ENCODE measurements at regions not wholly inside any gene's neighbourhood (a gene's known extent, or its start where the extent isn't known, plus 50 kb on each side); places are given as distances from the start of the nearest gene placed in this dataset.
"Not testable (repeated sequence)": the region's sequence is repeated elsewhere in the genome, so short reads cannot be mapped to it uniquely, and the experiment has no call there.

GRCh38 chr2:194054313-194054712, 1602.7 kb upstream of the SLC39A10 start:
- no peak for DNase-seq

DNA sequence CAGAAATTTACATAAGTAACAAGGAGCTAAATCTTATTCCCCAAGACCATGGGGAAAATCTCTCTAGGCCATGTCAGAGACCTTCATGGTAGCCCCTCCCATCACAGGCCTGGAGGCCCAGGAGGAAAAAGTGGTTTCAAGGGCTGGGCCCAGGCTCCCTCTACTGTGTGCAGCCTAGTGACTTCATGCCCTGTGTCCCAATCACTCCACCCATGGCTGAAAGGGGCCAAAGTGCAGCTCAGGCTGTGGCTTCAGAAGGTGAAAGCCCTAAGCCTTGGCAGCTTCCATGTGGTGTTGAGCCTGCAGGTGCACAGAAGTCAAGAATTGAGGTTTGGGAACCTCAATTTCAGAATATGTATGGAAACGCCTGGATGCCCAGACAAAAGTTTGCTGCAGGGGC, 1612.7 kb upstream of the SLC39A10 start:
- no peak for DNase-seq

DNA sequence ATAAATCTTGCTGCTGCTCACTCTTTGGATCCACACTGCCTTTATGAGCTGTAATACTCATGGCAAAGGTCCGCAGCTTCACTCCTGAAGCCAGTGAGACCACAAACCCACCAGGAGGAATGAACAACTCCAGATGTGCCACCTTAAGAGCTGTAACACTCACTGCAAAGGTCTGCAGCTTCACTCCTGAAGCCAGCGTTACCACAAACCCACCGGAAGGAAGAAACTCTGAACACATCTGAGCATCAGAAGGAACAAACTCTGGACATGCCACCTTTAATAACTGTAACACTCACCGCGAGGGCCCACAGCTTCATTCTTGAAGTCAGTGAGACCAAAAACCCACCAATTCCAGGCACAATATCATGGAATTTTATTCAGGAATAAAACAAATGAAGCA, 1635.9 kb upstream of the SLC39A10 start:
- not testable (repeated sequence) for DNase-seq

DNA sequence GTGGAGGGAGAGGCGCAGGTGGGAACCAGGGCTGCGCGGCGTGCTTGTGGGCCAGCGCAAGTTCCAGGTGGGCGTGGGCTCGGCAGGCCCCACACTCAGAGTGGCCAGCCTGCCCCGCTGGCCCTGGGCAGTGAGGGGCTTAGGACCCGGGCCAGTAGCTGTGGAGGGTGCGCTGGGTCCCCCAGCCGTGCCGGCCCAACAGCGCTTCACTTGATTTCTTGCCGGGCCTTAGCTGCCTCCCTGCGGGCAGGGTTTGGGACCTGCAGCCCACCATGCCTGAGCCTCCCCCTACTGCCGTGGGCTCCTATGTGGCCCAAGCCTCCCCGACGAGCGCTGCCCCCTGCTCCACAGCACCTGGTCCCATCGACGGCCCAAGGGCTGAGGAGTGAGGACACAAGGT, 1636.9 kb upstream of the SLC39A10 start:
- no peak for DNase-seq

GRCh38 chr2:194015751-194016150, 1641.3 kb upstream of the SLC39A10 start:
- no peak for DNase-seq

DNA sequence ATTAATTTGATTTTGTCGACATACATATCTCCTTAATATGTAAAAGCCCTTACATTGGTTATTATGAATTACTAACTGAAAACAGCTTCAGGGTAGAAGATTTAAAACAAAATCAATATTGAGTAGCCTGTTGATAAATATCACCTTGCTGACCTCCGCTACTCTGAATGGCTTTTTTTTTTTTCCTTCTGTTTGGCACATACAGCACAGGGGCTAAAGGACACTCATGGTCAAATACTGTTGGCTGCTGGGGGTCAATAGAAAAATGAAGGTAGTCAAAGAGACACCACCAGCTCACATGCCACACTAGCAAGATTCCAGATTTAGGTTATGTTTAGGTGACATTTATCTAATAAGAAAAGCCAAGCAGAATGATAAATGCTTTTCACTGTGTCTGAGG, 1642.4 kb upstream of the SLC39A10 start:
- DNase-seq = no peak

- DNase-seq = no peak
Measured at GRCh38 chr2:194004590-194005206, 1652.3 kb upstream of the SLC39A10 start.

DNA sequence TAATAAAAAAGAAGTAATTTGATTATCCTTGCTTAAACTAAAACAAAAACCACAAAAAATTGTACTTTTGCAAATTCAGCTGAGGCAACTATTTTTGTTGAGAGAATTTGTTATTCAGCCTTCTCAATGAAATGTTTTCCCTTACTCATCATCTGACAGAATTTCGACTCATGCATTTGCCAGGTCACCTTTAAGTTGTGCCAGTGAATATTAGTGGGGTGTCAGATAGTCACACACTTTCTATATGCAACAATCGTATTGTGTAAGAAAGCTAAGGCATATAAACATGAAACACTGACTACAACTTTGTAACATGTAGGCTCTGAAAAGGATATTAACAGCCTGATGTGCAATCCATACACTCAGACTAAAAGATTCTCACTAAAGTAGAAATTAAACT, 1653.1 kb upstream of the SLC39A10 start:
- no peak for DNase-seq

DNA sequence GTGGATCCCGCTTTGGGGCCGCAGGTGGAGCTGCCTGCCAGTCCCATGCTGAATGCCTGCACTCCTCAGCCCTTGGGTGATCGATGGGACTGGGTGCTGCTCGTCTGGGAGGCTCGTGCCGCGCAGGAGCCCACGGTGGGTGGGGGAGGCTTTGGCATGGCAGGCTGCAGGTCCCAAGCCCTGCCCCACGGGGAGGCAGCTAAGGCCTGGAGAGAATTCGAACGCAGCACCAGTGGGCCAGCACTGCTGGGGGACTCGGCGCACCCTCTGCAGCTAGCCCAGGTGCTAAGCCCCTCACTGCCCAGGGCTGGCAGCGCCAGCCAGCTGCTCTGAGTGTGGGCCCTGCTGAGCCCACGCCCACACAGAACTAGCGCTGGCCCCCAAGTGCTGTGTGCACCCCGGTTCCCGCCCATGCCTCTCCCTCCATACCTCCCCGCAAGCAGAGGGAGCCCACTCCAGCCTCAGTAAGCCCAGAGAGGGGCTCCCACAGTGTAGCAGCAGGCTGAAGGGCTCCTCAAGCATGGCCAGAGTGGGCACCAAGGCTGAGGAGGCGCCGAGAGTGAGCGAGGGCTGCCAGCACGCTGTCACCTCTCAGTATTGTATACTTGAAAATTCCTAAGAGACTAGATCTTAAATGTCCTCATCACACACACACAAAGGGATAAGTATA, 1654.2 kb upstream of the SLC39A10 start:
- DNase-seq = no peak

DNA sequence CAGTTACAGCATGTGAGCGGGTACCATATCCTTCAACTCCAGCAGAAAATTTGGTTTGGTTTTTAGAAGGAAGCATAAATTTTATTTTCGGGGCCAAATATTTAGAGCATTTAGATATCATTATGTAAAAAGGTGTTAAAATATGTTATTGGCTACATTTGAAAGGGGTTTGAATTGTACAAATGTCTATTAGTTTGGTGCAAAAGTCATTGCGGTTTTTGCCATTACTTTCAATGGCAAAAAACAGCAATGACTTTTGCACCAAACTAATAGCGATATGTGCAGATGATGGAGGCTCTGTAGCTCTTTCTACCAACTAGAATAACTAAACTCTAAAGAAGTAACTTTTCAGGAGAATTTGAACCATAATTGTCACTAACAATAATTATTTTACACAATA, 1666.2 kb upstream of the SLC39A10 start:
- no peak for DNase-seq

DNA sequence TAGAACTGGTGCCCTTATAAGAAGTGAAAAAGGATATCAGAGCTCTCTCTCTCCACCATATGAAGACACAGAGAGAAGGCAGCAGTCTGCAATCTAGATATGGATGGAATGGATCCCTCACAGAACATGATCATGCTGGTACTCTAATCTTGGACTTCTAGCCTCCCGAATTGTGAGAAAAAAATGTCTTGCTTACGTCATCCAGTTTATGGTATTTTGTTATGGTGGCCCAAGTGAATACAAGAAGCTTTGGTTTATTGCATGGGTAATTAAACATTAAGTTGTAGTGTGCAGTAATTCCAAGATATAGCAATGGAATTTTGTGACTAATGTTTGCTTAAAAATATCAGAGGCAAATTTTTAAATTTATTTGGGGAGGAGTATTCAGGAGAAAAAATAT, 1667.4 kb upstream of the SLC39A10 start:
- no peak for DNase-seq

DNA sequence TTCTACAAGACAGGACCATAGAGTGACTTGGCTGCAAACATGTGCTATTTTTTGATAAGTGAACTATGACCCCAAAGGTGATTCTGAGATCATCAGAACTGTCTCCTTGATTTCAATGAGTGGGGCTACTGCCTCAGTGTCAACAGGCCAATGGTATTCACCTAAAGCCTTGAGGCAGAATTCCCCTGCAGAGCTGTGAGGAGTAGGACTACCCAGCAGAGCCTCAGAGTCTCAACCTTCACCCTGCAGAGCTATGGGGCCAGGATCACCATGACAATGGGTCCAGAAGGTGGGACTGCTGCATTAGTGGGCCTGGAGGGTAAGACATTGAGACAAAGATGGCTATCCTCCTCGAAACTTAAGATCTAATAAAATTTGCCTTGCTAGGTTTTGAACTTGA, 1668.2 kb upstream of the SLC39A10 start:
- DNase-seq = no peak

- no peak for DNase-seq
Measured at GRCh38 chr2:193985272-193985671, 1671.8 kb upstream of the SLC39A10 start.

GRCh38 chr2:193980599-193980998, 1676.4 kb upstream of the SLC39A10 start:
- DNase-seq = no peak

GRCh38 chr2:193973781-193974180, 1683.2 kb upstream of the SLC39A10 start:
- DNase-seq = no peak

- no peak for DNase-seq
Measured at GRCh38 chr2:193966590-193966989, 1690.4 kb upstream of the SLC39A10 start.

GRCh38 chr2:193965263-193965662, 1691.8 kb upstream of the SLC39A10 start:
- DNase-seq = no peak

- no peak for DNase-seq
Measured at GRCh38 chr2:193963472-193964119, 1693.4 kb upstream of the SLC39A10 start.

GRCh38 chr2:193946806-193947205, 1710.2 kb upstream of the SLC39A10 start:
- DNase-seq = no peak

DNA sequence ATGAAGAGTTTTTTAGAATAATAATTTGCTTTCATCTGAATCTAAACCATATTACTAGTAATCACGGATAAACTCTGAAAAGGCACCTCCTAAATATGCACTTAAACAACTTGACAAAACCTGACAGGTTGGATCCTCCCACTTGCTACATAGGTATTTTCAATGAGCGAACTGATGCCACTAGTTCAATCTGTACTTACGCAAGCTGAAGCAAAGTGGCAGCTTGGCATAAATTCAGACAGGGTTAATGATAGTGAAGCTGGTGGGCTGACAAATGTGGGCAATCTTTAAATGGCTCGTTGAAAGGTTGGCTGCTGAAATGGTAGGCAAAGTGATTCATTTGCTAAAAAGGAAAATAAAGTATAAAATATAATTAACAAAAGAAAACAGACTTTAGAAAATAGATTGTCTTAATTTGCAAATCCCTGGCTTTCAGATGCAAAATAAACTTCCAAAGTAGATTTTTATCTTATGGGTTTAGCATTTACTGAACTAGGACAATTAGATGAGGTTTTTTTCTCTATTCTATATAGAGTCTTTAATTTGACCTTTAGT, 1713.5 kb upstream of the SLC39A10 start:
- DNase-seq = no peak

DNA sequence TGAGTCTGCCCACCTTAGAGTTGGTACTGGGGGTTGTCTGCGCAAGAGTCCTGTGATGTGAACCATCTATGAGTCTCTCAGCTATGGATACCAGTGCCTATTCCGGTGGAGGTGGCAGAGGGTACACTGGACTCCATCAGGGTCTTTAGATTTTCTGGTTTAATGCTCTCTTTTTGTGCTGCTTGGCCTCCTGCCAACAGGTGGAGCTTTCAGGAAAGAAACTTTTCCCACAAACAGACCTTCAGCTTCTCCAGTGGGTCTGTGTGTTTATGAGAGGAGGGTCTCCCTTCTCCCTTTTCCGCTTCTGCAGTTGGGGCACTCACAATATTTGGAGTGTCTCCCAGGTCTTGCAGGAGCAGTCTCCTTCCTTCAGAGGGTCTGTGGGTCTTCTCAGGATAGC, 1721.9 kb upstream of the SLC39A10 start:
- DNase-seq = no peak

DNA sequence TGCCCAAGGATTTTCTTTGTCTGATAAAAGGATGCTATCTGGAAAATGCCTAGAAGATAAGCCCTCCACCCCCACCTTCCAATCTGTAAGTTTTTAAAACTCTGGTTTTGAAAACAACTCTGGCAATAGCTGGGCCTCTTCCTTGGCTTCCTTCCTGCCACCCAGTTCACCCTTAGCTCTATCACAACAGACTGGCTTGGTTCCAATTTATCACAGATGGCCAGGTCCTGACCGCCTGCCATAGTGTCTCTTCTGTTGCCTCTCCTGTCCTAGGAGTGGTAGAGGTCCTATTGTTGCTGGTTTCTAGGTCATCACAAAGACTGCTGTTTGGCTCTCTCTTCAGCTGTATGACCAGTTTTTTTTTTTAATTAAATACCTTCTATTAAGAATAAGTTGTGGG, 1727.9 kb upstream of the SLC39A10 start:
- DNase-seq = no peak

DNA sequence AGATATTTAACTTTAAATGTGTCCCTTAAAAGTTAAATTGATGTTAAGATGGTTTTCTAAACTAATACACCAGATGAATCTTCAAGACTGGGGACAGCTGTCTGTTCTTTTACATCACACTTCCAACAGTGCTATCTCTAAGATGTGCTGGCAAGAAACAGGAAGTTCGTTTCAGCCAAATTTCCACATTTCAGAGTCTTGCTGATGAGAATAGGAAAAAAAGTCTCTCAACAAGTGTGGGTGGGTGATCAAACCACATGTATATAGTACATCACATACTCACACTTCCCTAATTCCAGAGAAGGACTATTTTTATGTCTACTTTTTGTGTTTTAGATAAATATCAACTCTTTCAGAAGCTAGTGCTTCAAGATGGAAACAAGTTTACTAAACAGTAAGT, 1712.8 kb upstream of the TMEFF2 start:
- DNase-seq = no peak

- no peak for DNase-seq
Measured at GRCh38 chr2:193900292-193900691, 1705.6 kb upstream of the TMEFF2 start.

All from activated CD4-positive, alpha-beta T cell treated with anti-CD3 and anti-CD28 coated beads for 1 hour (primary cell).